Sigmoid colon (tissue), 6 donors: ENCODE measurements at regions not wholly inside any gene's neighbourhood (a gene's known extent, or its start where the extent isn't known, plus 50 kb on each side); places are given as distances from the start of the nearest gene placed in this dataset.

ENCODE experiments used
- DNase-seq: peaks from one replicate; pipeline ENCODE4 v3.0.0-alpha.2; 2019
- H3K27ac ChIP-seq, 4 donors: fragments of 200-600 bp; sonication (generic); one replicate each; pipeline ENCODE4 v1.5.1; 2016 to 2019; ENCODE audit warnings: mild to moderate bottlenecking in 1 of 4
- H3K27me3 ChIP-seq, 3 donors: fragments of 200-600 bp; sonication (generic); one replicate each; pipeline ENCODE4 v1.5.1; 2019; ENCODE audit warnings: mild to moderate bottlenecking in 1 of 3
- H3K36me3 ChIP-seq, 4 donors: fragments of 200-600 bp; sonication (generic); one replicate each; pipeline ENCODE4 v1.5.1; 2016 to 2019
- H3K4me1 ChIP-seq, 4 donors: fragments of 200-600 bp; sonication (generic); one replicate each; pipeline ENCODE4 v1.5.1; 2017 to 2019
- H3K4me3 ChIP-seq, 4 donors: fragments of 200-600 bp; sonication (generic); one replicate each; pipeline ENCODE4 v1.5.1; 2017 to 2019; ENCODE audit warnings: mild to moderate bottlenecking in 2 of 4, moderate library complexity in 1 of 4
- H3K9me3 ChIP-seq, 4 donors: fragments of 200-600 bp in 3 of 4; sonication (generic) in 3 of 4; one replicate each; pipeline versions ENCODE4 v1.5.1 to v1.6.1; 2013 to 2019
- CTCF ChIP-seq, 4 experiments: fragments of 450-650 bp in 3 of 4; fragments of 200-600 bp in 1 of 4; IDR thresholded peaks; one replicate each; pipeline ENCODE4 v1.5.1; 2016 to 2019; ENCODE audit warnings: antibody characterized with exemption in 4 of 4, mild to moderate bottlenecking in 3 of 4, moderate library complexity in 2 of 4
- EP300 ChIP-seq, 4 donors: sonication (generic); formaldehyde crosslinking; IDR thresholded peaks; one replicate each; pipeline ENCODE4 v1.6.1; 2017; ENCODE audit warnings: antibody characterized with exemption in 4 of 4
- POLR2A ChIP-seq, 2 donors: fragments of 450-650 bp; IDR thresholded peaks; one replicate each; pipeline ENCODE4 v1.6.1; 2016; ENCODE audit warnings: antibody characterized with exemption in 2 of 2, mild to moderate bottlenecking in 2 of 2, moderate library complexity in 2 of 2
- POLR2AphosphoS5 ChIP-seq, 4 donors: sonication (generic); formaldehyde crosslinking; IDR thresholded peaks; one replicate each; pipeline ENCODE4 v1.6.1; 2017; ENCODE audit warnings: antibody characterized with exemption in 4 of 4
- WGBS, 2 donors: extraction: QIAGEN DNeasy Blood & Tissue Kit; methylation state at CpG; one replicate each; pipeline ENCODE4 v1.1.7; 2013; 5-methylcytosine and 5-hydroxymethylcytosine counted together
- intact Hi-C: fragments of 100-400 bp; cut with DNase I; formaldehyde crosslinking; loops from one replicate; pipeline ENCODE4 v1.15.1; 2023
- donor health status: healthy with polysubstance abuse.
- donor health status: healthy.

GRCh38 chr6:48290595-48290994 lies 179.6 kb upstream of the PTCHD4 start:
- intact Hi-C loops, result no loop called here
- H3K36me3 ChIP-seq, result no peaks in the 10 kb centered on the region
- H3K4me1 ChIP-seq, result no peaks in the 10 kb centered on the region
- TF ChIP-seq POLR2AphosphoS5 (IDR thresholded peaks at IDR 0.05) (no peak), EP300 (IDR thresholded peaks at IDR 0.05) (no peak)
- H3K4me3 ChIP-seq, result no peak overlapping the region
- H3K27ac ChIP-seq, result no peak overlapping the region
- no peak for DNase-seq
- WGBS, 2 donors, result 83 to 87% methylated on average over 4 of the region's 4 CpGs
- H3K9me3 ChIP-seq, result no peaks in the 10 kb centered on the region
- H3K27me3 ChIP-seq, result no peaks in the 10 kb centered on the region

GRCh38 chr6:48289841-48290240 lies 178.8 kb upstream of the PTCHD4 start:
- WGBS, 2 donors, result 87 to 88% methylated on average over 5 of the region's 5 CpGs

GRCh38 chr6:48281217-48281616 lies 170.2 kb upstream of the PTCHD4 start:
- Histone ChIP-seq H3K27ac (no peak overlapping the region), H3K4me1 (no peaks in the 10 kb centered on the region), H3K4me3 (no peak overlapping the region), H3K9me3 (no peaks in the 10 kb centered on the region), H3K27me3 (no peaks in the 10 kb centered on the region), H3K36me3 (no peaks in the 10 kb centered on the region)
- 74 to 86% methylated on average over 1 of the region's 1 CpG for WGBS, 2 donors
- TF ChIP-seq EP300 (IDR thresholded peaks at IDR 0.05) (no peak), CTCF (IDR thresholded peaks at IDR 0.05) (no peak), POLR2A (IDR thresholded peaks at IDR 0.05) (no peak), POLR2AphosphoS5 (IDR thresholded peaks at IDR 0.05) (no peak)
- no peak for DNase-seq
- intact Hi-C loops, result no loop called here

More at GRCh38 chr6:48289841-48290240, 178.8 kb upstream of the PTCHD4 start:
- H3K27ac ChIP-seq, result no peak overlapping the region
- H3K36me3 ChIP-seq, result no peaks in the 10 kb centered on the region
- H3K4me3 ChIP-seq, result no peak overlapping the region
- no peaks in the 10 kb centered on the region for H3K4me1 ChIP-seq
- no peaks in the 10 kb centered on the region for H3K27me3 ChIP-seq
- H3K9me3 ChIP-seq, result no peaks in the 10 kb centered on the region
- no peak for TF ChIP-seq CTCF (IDR thresholded peaks at IDR 0.05)
- TF ChIP-seq EP300 (IDR thresholded peaks at IDR 0.05), result no peak
- no peak for TF ChIP-seq POLR2A (IDR thresholded peaks at IDR 0.05)
- TF ChIP-seq POLR2AphosphoS5 (IDR thresholded peaks at IDR 0.05), result no peak
- no peak for DNase-seq
- intact Hi-C loops, result no loop called here

DNA sequence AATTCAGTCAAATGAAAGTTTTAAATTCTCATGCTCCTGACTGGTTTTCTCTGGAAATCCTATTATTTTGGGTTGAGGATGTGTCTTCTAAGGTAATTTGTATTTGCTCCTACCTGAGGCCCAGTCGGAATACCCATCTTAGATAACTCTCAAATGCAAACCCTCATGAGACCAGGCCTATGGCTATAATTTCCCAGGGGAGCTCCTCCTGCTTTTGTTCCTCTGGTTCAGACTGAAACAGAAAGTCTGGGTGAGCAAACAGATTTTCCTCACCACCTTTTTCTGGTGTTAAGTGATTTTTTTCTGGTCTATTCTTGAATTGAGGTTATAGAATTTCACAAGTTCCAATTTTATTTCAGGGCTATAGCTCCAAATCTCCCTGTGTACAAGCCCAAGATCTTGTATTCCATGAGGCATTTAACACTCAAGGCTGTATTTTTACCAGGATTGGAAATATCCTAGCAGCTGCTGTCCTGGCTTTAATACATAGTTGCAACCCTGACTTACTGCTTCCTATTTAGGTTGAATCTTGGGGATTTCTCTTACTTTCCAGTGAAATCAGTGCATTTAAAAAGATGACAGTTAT lies 169.1 kb upstream of the PTCHD4 start:
- no peak for TF ChIP-seq EP300 (IDR thresholded peaks at IDR 0.05)
- Histone ChIP-seq H3K4me3 (no peak overlapping the region), H3K4me1 (no peaks in the 10 kb centered on the region), H3K27me3 (no peaks in the 10 kb centered on the region), H3K27ac (no peak overlapping the region), H3K9me3 (no peaks in the 10 kb centered on the region), H3K36me3 (no peaks in the 10 kb centered on the region)
- no peak for DNase-seq
- 78 to 92% methylated on average over 1 of the region's 1 CpG for WGBS, 2 donors
- intact Hi-C loops, result no loop called here

DNA sequence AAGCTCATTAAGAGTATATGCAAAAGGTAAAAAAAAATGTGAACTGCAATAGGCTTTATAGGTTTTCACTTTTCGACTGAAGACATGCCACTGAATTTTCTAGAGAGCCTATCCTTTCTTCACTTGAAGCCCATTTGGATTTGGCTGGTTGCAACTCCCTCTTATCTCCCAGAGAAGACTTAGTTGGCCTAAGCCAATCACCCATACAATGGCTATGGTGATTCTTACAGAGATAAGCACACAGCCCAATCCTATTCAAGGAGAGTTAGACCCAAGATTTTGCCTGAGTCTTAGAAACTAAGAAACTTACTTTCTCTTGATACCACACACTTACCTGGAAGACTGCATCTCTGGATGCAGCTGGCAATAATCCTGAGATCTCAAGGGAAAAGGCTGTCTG lies 167.3 kb upstream of the PTCHD4 start:
- H3K4me3 ChIP-seq, result no peak overlapping the region
- H3K9me3 ChIP-seq, result no peaks in the 10 kb centered on the region
- H3K4me1 ChIP-seq, result no peaks in the 10 kb centered on the region
- no peak for DNase-seq
- intact Hi-C loops, result no loop called here
- no peaks in the 10 kb centered on the region for H3K36me3 ChIP-seq
- H3K27ac ChIP-seq, result no peak overlapping the region
- H3K27me3 ChIP-seq, result no peaks in the 10 kb centered on the region
- 63 to 91% methylated on average over 1 of the region's 1 CpG for WGBS, 2 donors
- TF ChIP-seq POLR2A (IDR thresholded peaks at IDR 0.05), result no peak
- TF ChIP-seq POLR2AphosphoS5 (IDR thresholded peaks at IDR 0.05), result no peak
- no peak for TF ChIP-seq EP300 (IDR thresholded peaks at IDR 0.05)
- no peak for TF ChIP-seq CTCF (IDR thresholded peaks at IDR 0.05)

DNA sequence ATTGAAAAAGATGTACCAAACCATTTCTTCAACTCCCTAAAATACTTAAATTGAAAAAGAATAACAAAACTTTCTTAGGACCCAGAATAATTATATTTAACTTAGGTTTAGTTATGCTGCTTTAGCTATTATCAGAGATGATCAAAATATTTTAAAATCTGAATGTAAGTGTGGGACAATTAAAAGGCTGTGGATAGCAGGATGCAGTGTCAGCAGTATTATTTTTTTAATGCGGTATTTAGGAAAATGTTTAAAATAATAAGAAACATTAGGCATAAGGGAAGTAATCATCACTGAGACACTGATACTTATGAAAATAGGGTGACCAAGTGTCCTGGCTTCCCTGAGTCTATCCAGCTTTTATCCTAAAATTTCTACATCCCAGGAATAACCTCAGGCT lies 161.5 kb upstream of the PTCHD4 start:
- Histone ChIP-seq H3K27ac (no peak overlapping the region), H3K9me3 (no peaks in the 10 kb centered on the region), H3K36me3 (no peaks in the 10 kb centered on the region), H3K4me3 (no peak overlapping the region), H3K4me1 (no peaks in the 10 kb centered on the region), H3K27me3 (no peaks in the 10 kb centered on the region)
- TF ChIP-seq EP300 (IDR thresholded peaks at IDR 0.05), result no peak
- TF ChIP-seq POLR2A (IDR thresholded peaks at IDR 0.05), result no peak
- no peak for TF ChIP-seq POLR2AphosphoS5 (IDR thresholded peaks at IDR 0.05)
- no peak for TF ChIP-seq CTCF (IDR thresholded peaks at IDR 0.05)
- 97% methylated on average over 1 of the region's 1 CpG for WGBS, 2 donors
- intact Hi-C loops, result no loop called here
- no peak for DNase-seq
